ENCODE measurements at regions not wholly inside any gene's neighbourhood (a gene's known extent, or its start where the extent isn't known, plus 50 kb on each side); places are given as distances from the start of the nearest gene placed in this dataset.

DNA sequence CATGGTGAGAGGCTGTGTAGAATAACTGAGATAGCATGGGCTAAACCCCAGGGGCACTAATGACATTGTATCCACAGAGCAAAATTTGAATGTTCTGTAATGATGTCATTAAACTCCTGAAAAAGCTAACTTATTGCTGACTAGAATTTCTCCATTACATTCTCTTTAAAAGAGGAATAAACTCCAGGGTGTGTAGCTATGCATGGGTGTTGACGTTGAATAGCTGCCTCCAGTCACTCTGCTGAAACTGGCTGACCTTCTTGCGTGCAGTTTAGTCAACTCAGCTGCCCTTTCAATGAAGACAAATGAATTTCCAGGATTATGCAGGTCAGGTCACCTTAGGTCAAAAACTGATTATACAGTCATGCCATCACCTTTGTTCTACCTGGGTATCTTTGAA is 617.5 kb upstream of the WWC1 start:
- TF ChIP-seq POLR2A (IDR thresholded peaks at IDR 0.05; ENCODE audit: low read length) (no peak), GATA1 (IDR thresholded peaks at IDR 0.05; ENCODE audit: low read depth, low read length) (no peak)
